ENCODE measurements at regions not wholly inside any gene's neighbourhood (a gene's known extent, or its start where the extent isn't known, plus 50 kb on each side); places are given as distances from the start of the nearest gene placed in this dataset.
"Not testable (repeated sequence)": the region's sequence is repeated elsewhere in the genome, so short reads cannot be mapped to it uniquely, and the experiment has no call there.

DNA sequence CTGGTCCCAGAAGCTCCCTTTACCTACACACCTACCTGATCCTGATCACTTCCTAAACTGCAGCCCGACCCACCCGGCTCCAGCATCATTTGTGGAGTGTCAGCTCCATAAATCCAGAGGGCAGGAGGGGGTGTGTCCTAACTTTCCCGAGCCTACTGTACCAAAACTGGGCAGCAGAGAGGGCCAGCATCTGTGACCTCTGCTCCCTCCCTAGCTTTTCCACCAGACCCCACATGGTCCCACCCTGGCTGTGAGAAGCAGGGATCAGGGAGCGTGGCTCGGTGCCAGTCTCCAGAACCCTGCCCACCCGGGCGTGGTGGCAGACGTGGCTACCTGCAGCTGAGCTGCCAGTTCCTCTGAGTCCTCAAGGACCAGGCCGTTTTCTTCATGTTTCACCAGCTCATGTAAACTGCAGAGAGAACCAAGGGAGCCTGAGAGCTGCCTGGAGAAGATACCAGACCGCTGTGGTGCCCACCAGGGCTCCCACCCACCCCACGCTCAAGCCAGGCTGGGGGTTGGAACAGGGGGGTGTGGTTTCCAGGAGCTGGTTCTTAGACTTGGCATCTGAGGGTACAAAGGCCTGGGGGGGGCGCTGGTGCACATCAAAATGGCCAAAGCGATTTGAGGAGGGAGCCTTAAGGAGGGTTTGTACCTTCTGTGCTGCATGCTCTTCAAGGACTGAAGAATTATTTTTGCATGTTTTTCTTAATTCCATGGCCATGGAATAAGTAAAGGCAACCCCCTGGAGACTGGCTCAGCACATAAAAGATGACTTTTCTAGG, 76.7 kb upstream of the DRD5 start:
- DNase-seq: no peak

GRCh38 chr4:9707281-9707680, 74.2 kb upstream of the DRD5 start:
- DNase-seq: not testable (repeated sequence)

DNA sequence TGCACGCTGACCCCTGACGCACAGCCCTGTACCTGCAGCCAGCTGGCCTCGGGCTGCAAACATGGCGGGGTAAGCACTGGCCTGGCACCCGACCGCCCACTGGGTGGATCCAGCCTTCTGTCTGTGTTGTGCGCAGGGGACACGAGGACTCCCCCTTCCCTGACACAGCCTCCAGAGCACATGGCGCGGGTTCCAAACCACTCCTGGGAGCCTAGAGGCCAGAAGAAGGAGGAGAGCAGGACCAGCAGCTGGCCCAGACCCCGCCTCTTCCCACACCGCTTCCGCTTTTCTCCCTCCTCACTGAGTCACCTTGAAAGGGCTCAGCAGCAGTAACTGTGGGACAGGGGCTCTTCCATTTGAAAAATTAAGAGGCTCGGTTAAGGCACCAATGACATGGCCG, 73.5 kb upstream of the DRD5 start:
- not testable (repeated sequence) for DNase-seq

GRCh38 chr4:9709724-9710123, 71.7 kb upstream of the DRD5 start:
- DNase-seq: no peak

- DNase-seq: not testable (repeated sequence)
Measured at GRCh38 chr4:9715271-9715670, 66.2 kb upstream of the DRD5 start.

DNA sequence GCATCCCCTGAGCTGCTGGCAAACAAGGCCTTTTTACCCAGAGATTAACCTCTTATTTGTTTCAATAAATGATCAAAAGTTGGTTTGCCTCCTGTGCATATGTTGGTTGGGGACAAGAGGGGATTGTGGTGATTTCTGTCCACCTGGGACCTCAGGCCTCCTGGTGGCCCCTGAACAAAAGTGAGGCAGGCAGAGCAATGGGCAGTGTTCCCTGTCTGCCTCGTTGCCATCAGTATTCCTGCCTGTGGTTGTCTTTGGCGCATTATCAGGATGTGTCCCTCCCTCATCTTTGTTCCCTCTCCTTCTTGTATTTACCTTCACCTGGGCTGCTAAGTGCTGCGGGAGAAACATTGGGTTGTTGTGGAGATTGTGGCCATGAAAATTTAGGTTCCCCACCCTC, 65.3 kb upstream of the DRD5 start:
- DNase-seq: no peak

GRCh38 chr4:9718246-9718939, 63.0 kb upstream of the DRD5 start:
- not testable (repeated sequence) for DNase-seq

- DNase-seq: not testable (repeated sequence)
Measured at GRCh38 chr4:9722131-9722530, 59.3 kb upstream of the DRD5 start.

Data from NCI-H524 (cell line).